ENCODE measurements at regions not wholly inside any gene's neighbourhood (a gene's known extent, or its start where the extent isn't known, plus 50 kb on each side); places are given as distances from the start of the nearest gene placed in this dataset.

DNA sequence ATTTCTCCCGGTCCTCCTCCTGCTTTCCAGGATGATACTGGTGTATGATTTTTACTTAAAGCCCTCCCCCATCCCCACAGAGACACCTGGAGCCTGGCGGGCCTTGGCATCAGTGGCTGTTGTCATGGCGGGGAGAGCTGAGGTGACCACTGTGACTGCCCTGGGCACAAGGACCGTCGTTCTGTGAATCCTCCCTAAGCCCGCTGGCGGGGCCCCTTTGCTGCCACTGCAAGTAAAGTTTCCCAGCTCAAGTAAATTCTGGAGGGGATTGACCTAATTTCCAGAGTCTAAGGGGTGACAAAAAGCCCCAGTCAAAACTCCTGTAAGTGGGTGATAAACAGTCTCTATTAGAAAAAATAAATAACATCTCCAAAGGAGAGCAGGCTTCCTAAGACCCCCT is 393.2 kb upstream of the PODXL start:
- TF ChIP-seq, protein P1, sequence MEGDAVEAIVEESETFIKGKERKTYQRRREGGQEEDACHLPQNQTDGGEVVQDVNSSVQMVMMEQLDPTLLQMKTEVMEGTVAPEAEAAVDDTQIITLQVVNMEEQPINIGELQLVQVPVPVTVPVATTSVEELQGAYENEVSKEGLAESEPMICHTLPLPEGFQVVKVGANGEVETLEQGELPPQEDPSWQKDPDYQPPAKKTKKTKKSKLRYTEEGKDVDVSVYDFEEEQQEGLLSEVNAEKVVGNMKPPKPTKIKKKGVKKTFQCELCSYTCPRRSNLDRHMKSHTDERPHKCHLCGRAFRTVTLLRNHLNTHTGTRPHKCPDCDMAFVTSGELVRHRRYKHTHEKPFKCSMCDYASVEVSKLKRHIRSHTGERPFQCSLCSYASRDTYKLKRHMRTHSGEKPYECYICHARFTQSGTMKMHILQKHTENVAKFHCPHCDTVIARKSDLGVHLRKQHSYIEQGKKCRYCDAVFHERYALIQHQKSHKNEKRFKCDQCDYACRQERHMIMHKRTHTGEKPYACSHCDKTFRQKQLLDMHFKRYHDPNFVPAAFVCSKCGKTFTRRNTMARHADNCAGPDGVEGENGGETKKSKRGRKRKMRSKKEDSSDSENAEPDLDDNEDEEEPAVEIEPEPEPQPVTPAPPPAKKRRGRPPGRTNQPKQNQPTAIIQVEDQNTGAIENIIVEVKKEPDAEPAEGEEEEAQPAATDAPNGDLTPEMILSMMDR (IDR thresholded peaks at IDR 0.05; ENCODE audit: low read length) = no peak
- Histone ChIP-seq H3F3A (ENCODE audit: insufficient read depth, low read length) (no peaks in the 10 kb centered on the region), H3K4me2 (ENCODE audit: low read length) (no peak overlapping the region), H3K4me3 (ENCODE audit: low read depth, low read length, poor library complexity, severe bottlenecking) (no peak overlapping the region), H2AFZ (ENCODE audit: low read length) (no peak overlapping the region), H3K9ac (ENCODE audit: low read length) (no peak overlapping the region), H3K36me3 (ENCODE audit: insufficient read depth, low read length) (no peaks in the 10 kb centered on the region), H3K9me2 (ENCODE audit: low read depth, low read length) (no peaks in the 10 kb centered on the region), H3K27ac (ENCODE audit: low read depth, low read length, poor library complexity, severe bottlenecking) (no peak overlapping the region), H3K27me3 (ENCODE audit: insufficient read depth, low read length) (peaks cover 2% of the 10 kb centered on the region; the same call in 1 of the 2 replicates), H3K9me3 (ENCODE audit: low read length) (no peaks in the 10 kb centered on the region), H3K4me1 (ENCODE audit: insufficient read depth, low read length, severe bottlenecking) (no peaks in the 10 kb centered on the region), H4K20me1 (ENCODE audit: insufficient read depth, low read length) (no peaks in the 10 kb centered on the region), H3K79me2 (ENCODE audit: insufficient read depth, low read length) (no peaks in the 10 kb centered on the region)

DNA sequence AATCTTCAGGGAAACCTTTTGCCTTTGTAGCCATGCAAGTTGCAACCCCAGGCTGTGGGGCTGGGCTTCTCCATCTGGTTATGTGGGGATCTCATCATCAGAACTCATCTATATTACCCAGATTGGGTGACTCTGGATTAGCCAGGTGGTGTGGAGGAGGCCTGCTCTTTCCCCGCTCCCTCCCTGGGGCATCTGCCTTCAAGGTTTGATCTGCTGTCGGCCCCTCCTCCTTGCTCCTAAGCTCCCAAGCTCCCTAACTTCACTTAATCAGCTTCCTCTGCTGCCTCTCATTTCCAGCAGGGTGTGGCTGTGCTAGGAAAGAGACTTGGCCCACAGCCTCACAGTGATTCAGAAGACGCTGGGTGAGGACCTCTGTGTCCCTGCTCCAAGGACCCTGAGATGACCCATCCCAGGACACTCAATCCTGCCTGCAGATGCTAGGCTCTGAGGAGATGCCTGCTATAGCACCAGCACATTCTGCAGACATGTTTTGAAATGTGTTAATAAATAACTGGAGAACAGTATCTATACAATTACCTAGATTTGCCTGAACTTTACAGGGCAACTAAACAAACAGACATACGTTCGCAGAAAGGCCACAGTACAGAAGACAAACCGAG is 392.1 kb upstream of the PODXL start:
- TF ChIP-seq, protein P1 (IDR thresholded peaks at IDR 0.05; ENCODE audit: low read length) = no peak
- no peak for TF ChIP-seq EZH2 (IDR thresholded peaks at IDR 0.05; ENCODE audit: borderline replicate concordance, low read length)
- no peaks in the 10 kb centered on the region for H3K36me3 ChIP-seq (ENCODE audit: insufficient read depth, low read length)
- no peak overlapping the region for H2AFZ ChIP-seq (ENCODE audit: low read length)
- no peak overlapping the region for H3K4me3 ChIP-seq (ENCODE audit: low read depth, low read length, poor library complexity, severe bottlenecking)
- no peaks in the 10 kb centered on the region for H3F3A ChIP-seq (ENCODE audit: insufficient read depth, low read length)
- H3K9me2 ChIP-seq (ENCODE audit: low read depth, low read length) = no peaks in the 10 kb centered on the region
- H3K4me1 ChIP-seq (ENCODE audit: insufficient read depth, low read length, severe bottlenecking) = no peaks in the 10 kb centered on the region
- no peaks in the 10 kb centered on the region for H4K20me1 ChIP-seq (ENCODE audit: insufficient read depth, low read length)
- no peak overlapping the region for H3K27ac ChIP-seq (ENCODE audit: low read depth, low read length, poor library complexity, severe bottlenecking)
- H3K9me3 ChIP-seq (ENCODE audit: low read length) = no peaks in the 10 kb centered on the region
- H3K9ac ChIP-seq (ENCODE audit: low read length) = no peak overlapping the region
- H3K4me2 ChIP-seq (ENCODE audit: low read length) = no peak overlapping the region
- H3K79me2 ChIP-seq (ENCODE audit: insufficient read depth, low read length) = no peaks in the 10 kb centered on the region
- peaks cover 5% of the 10 kb centered on the region; the same call in 1 of the 2 replicates for H3K27me3 ChIP-seq (ENCODE audit: insufficient read depth, low read length)

DNA sequence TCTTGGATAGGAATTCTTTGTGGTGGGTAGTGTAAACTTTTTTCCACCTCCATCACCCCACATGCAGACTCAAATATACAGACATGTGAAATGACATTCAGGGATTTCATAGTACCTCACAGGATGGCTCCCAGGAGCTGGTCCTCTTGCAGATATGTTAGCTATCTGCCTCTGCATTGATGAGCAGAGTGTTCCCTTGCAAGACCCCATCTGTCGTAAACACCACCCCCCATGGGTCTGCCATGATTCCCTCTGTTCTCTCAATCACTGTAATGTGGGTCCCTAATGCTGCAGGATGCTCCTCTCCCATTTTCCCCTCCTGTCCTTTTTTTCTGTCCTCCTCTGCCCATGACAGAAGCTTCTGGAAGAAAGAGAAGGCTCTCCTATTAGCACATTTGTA is 391.2 kb upstream of the PODXL start:
- Histone ChIP-seq H3K27ac (ENCODE audit: low read depth, low read length, poor library complexity, severe bottlenecking) (no peak overlapping the region), H3F3A (ENCODE audit: insufficient read depth, low read length) (no peaks in the 10 kb centered on the region), H3K27me3 (ENCODE audit: insufficient read depth, low read length) (peaks cover 5% of the 10 kb centered on the region; the same call in 1 of the 2 replicates), H3K9ac (ENCODE audit: low read length) (no peak overlapping the region), H2AFZ (ENCODE audit: low read length) (no peak overlapping the region), H3K4me3 (ENCODE audit: low read depth, low read length, poor library complexity, severe bottlenecking) (no peak overlapping the region), H4K20me1 (ENCODE audit: insufficient read depth, low read length) (no peaks in the 10 kb centered on the region), H3K79me2 (ENCODE audit: insufficient read depth, low read length) (no peaks in the 10 kb centered on the region), H3K4me1 (ENCODE audit: insufficient read depth, low read length, severe bottlenecking) (no peaks in the 10 kb centered on the region), H3K9me3 (ENCODE audit: low read length) (no peaks in the 10 kb centered on the region), H3K9me2 (ENCODE audit: low read depth, low read length) (no peaks in the 10 kb centered on the region), H3K36me3 (ENCODE audit: insufficient read depth, low read length) (no peaks in the 10 kb centered on the region), H3K4me2 (ENCODE audit: low read length) (no peak overlapping the region)
- TF ChIP-seq, protein P1 (IDR thresholded peaks at IDR 0.05; ENCODE audit: low read length) = no peak
- no peak for TF ChIP-seq EZH2 (IDR thresholded peaks at IDR 0.05; ENCODE audit: borderline replicate concordance, low read length)
